ENCODE measurements at regions not wholly inside any gene's neighbourhood (a gene's known extent, or its start where the extent isn't known, plus 50 kb on each side); places are given as distances from the start of the nearest gene placed in this dataset.

GRCh38 chr9:29844251-29844650 lies 2271.0 kb upstream of the C9orf72 start:
- TF ChIP-seq CTCF (IDR thresholded peaks at IDR 0.05) (no peak), POLR2A (IDR thresholded peaks at IDR 0.05) (no peak)

Data from testis (tissue), 2 donors.